B cell (primary cell): ENCODE measurements at regions not wholly inside any gene's neighbourhood (a gene's known extent, or its start where the extent isn't known, plus 50 kb on each side); places are given as distances from the start of the nearest gene placed in this dataset.

Source experiments
- EZH2 ChIP-seq: IDR thresholded peaks from 2 replicates; pipeline ENCODE4 v1.6.1; 2012; ENCODE audit warnings: borderline replicate concordance, low read depth, mild to moderate bottlenecking, moderate library complexity, low read length; ENCODE audit not compliant: insufficient read depth, poor library complexity, severe bottlenecking
- TF ChIP-seq, protein P1 (sequence below): fragments of 200-600 bp; IDR thresholded peaks from one replicate; pipeline ENCODE4 v1.8.0; 2022; ENCODE audit warnings: antibody characterized with exemption, mild to moderate bottlenecking

DNA sequence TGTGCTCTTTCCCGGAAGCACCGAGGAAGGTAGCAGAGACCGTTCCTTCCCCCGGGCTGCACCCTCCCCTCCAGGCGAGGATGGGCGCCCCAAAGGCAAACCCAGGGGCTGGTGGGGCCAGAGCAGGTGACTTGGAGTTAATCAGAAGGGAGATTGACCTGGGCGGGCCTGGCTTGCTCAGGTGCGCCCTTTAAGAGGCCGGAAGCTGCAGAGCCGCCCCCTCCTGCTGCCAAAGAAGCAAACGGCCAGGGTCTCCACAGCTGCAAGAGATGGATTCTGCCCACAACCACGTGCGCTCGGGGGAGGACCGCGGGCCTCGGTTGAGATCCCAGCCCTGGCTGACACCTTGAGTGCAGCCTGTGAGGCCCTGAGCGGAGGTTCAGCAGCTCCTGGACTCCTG, 218.2 kb upstream of the NAALADL2 start:
- TF ChIP-seq, protein P1, sequence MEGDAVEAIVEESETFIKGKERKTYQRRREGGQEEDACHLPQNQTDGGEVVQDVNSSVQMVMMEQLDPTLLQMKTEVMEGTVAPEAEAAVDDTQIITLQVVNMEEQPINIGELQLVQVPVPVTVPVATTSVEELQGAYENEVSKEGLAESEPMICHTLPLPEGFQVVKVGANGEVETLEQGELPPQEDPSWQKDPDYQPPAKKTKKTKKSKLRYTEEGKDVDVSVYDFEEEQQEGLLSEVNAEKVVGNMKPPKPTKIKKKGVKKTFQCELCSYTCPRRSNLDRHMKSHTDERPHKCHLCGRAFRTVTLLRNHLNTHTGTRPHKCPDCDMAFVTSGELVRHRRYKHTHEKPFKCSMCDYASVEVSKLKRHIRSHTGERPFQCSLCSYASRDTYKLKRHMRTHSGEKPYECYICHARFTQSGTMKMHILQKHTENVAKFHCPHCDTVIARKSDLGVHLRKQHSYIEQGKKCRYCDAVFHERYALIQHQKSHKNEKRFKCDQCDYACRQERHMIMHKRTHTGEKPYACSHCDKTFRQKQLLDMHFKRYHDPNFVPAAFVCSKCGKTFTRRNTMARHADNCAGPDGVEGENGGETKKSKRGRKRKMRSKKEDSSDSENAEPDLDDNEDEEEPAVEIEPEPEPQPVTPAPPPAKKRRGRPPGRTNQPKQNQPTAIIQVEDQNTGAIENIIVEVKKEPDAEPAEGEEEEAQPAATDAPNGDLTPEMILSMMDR: no peak
- no peak for TF ChIP-seq EZH2
